C4-2B (cell line): ENCODE measurements at regions not wholly inside any gene's neighbourhood (a gene's known extent, or its start where the extent isn't known, plus 50 kb on each side); places are given as distances from the start of the nearest gene placed in this dataset.

Source experiments
- ZFX ChIP-seq: fragments of 450-650 bp; IDR thresholded peaks from 2 replicates; pipeline ENCODE4 v1.6.1; 2017
- TF ChIP-seq, protein P1 (sequence below): fragments of 450-650 bp; conservative IDR thresholded peaks from 2 replicates; pipeline ENCODE4 v1.5.1; 2017; ENCODE audit warnings: mild to moderate bottlenecking

DNA sequence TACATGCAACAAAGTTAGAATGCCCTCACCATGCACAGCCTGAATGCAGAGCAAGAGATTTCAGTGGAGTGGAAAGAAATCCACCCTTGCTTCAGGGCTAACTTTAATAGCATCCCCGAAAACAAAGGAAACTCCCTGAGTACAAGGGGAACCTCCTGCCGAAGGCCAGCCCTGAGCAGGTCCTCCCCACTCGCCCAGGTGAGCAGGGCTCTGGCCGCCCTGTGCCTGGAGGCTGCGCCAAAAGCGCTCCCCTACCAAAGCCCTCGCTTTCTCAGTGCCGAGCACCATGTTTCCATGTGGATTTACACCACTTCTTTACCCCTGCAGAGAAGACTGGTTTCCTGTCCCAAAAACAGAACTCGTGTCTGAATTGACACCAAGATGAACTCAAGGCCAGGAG, 61.9 kb upstream of the RPS6KA2 start:
- TF ChIP-seq, protein P1, sequence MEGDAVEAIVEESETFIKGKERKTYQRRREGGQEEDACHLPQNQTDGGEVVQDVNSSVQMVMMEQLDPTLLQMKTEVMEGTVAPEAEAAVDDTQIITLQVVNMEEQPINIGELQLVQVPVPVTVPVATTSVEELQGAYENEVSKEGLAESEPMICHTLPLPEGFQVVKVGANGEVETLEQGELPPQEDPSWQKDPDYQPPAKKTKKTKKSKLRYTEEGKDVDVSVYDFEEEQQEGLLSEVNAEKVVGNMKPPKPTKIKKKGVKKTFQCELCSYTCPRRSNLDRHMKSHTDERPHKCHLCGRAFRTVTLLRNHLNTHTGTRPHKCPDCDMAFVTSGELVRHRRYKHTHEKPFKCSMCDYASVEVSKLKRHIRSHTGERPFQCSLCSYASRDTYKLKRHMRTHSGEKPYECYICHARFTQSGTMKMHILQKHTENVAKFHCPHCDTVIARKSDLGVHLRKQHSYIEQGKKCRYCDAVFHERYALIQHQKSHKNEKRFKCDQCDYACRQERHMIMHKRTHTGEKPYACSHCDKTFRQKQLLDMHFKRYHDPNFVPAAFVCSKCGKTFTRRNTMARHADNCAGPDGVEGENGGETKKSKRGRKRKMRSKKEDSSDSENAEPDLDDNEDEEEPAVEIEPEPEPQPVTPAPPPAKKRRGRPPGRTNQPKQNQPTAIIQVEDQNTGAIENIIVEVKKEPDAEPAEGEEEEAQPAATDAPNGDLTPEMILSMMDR: no peak
- TF ChIP-seq ZFX: no peak
